Activated CD8-positive, alpha-beta memory T cell treated with anti-CD3 and anti-CD28 coated beads, Interleukin-2, amount 10 ng/mL, durations not matched to agents 7 days and 5 days (primary cell): ENCODE measurements at regions not wholly inside any gene's neighbourhood (a gene's known extent, or its start where the extent isn't known, plus 50 kb on each side); places are given as distances from the start of the nearest gene placed in this dataset.
"Not testable (repeated sequence)": the region's sequence is repeated elsewhere in the genome, so short reads cannot be mapped to it uniquely, and the experiment has no call there.

Experiments
- ATAC-seq: fragments of 150-1000 bp; cut with Tn5 transposase; one replicate; pipeline ENCODE4 v1.10.0; 2021; ENCODE audit warnings: moderate library complexity
- CTCF ChIA-PET: fragments of 350-600 bp; sonication (Branson Sonifier 250); formaldehyde crosslinking; loops from one replicate; lab custom pipeline; 2021; ENCODE audit warnings: antibody characterized with exemption; lab: Charles Lee
- DNase-seq: peaks from one replicate; pipeline ENCODE4 v3.0.0-alpha.2; 2020
- H3K27ac Mint-ChIP-seq: one replicate; pipeline ENCODE4 v1.8.0; 2021; ENCODE audit warnings: mild to moderate bottlenecking, mixed read lengths
- H3K27me3 Mint-ChIP-seq: one replicate; pipeline ENCODE4 v1.8.0; 2021; ENCODE audit warnings: mixed read lengths
- H3K36me3 Mint-ChIP-seq: one replicate; pipeline ENCODE4 v1.8.0; 2021; ENCODE audit warnings: mild to moderate bottlenecking, mixed read lengths
- H3K4me1 Mint-ChIP-seq: one replicate; pipeline ENCODE4 v1.8.0; 2021; ENCODE audit warnings: mixed read lengths
- H3K4me3 Mint-ChIP-seq: one replicate; pipeline ENCODE4 v1.8.0; 2021; ENCODE audit warnings: mild to moderate bottlenecking, moderate library complexity, mixed read lengths
- H3K9me3 Mint-ChIP-seq: one replicate; pipeline ENCODE4 v1.8.0; 2022; ENCODE audit warnings: low read depth, mixed read lengths

DNA sequence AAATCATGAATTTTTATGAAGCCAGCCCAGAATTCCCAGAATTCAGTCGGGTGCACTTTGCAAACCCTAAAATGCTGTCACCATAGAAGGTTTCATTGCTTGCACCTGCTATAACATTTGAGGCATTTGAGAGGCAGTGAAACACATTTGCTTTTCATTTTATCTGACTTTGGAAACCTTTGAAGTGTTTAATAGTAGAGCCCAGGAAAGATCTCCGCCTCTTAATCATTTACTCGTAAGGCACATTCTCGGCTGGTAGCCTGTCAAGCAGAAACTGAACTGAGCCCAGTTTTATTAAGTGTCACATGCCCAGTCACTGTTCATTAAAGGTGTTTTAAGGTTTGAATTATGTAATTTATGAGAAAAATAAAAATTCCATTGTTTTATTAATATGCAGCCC lies 247.6 kb downstream of the EMX2 start:
- no peak overlapping the region for H3K27ac Mint-ChIP-seq
- no peaks in the 10 kb centered on the region for H3K36me3 Mint-ChIP-seq
- no peaks in the 10 kb centered on the region for H3K4me1 Mint-ChIP-seq
- peaks cover 6% of the 10 kb centered on the region for H3K27me3 Mint-ChIP-seq
- no peak overlapping the region for H3K4me3 Mint-ChIP-seq
- CTCF ChIA-PET, result no interaction called here
- H3K9me3 Mint-ChIP-seq, result no peaks in the 10 kb centered on the region
- DNase-seq (no peak), ATAC-seq (no peak)

GRCh38 chr10:117790621-117791020 lies 248.1 kb downstream of the EMX2 start:
- ATAC-seq (no peak), DNase-seq (no peak)
- Mint-ChIP-seq H3K27me3 (peaks cover 6% of the 10 kb centered on the region), H3K4me3 (no peak overlapping the region), H3K36me3 (no peaks in the 10 kb centered on the region), H3K4me1 (no peaks in the 10 kb centered on the region), H3K9me3 (no peaks in the 10 kb centered on the region), H3K27ac (no peak overlapping the region)
- CTCF ChIA-PET, result no interaction called here

- no peak overlapping the region for H3K27ac Mint-ChIP-seq
- no peaks in the 10 kb centered on the region for H3K36me3 Mint-ChIP-seq
- H3K9me3 Mint-ChIP-seq, result no peaks in the 10 kb centered on the region
- no peak for ATAC-seq
- peaks cover 6% of the 10 kb centered on the region for H3K27me3 Mint-ChIP-seq
- no peaks in the 10 kb centered on the region for H3K4me1 Mint-ChIP-seq
- CTCF ChIA-PET, result no interaction called here
- no peak overlapping the region for H3K4me3 Mint-ChIP-seq
- no peak for DNase-seq
These were observed 249.7 kb downstream of the EMX2 start for GRCh38 chr10:117792214-117792613.

DNA sequence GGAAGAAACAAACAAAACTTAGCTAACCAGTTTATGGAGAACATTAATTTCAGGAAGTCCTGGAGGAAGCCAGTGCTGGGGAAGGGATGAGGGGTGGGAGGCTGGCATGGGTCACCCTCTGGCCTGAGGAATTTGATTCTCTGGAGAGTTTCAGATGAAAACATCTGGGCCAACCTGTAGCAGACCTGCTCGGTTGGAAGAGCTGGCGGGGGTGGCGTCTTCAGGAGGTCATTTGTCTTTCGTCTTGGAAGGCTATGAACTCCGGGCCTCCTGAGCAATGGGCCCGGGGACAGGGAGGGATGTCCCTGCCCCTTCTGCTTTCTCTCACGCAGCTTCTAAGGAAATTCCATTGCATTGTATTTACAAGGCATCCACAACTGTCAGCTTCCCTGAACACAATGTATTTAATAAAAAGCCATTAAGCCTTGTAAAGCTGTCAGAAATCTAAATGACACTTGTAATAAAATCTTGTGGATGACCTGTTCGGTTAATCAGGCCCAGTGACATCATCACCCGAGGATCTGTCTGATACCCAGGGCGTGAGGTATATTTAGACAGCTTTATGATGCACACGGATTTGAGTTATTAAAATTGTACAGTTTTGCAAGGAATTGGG lies 250.5 kb downstream of the RAB11FIP2 start:
- DNase-seq, result no peak
- ATAC-seq, result no peak
- no peaks in the 10 kb centered on the region for H3K9me3 Mint-ChIP-seq
- CTCF ChIA-PET, result no interaction called here
- no peak overlapping the region for H3K4me3 Mint-ChIP-seq
- H3K27me3 Mint-ChIP-seq, result peaks cover 3% of the 10 kb centered on the region
- H3K36me3 Mint-ChIP-seq, result no peaks in the 10 kb centered on the region
- H3K27ac Mint-ChIP-seq, result no peak overlapping the region
- H3K4me1 Mint-ChIP-seq, result no peaks in the 10 kb centered on the region

GRCh38 chr10:117797296-117797695 lies 249.4 kb downstream of the RAB11FIP2 start:
- CTCF ChIA-PET, result no interaction called here
- no peak for DNase-seq
- Mint-ChIP-seq H3K36me3 (no peaks in the 10 kb centered on the region), H3K27me3 (peaks cover 3% of the 10 kb centered on the region), H3K9me3 (no peaks in the 10 kb centered on the region), H3K27ac (no peak overlapping the region), H3K4me3 (no peak overlapping the region), H3K4me1 (no peaks in the 10 kb centered on the region)
- ATAC-seq, result no peak

GRCh38 chr10:117801691-117802090 lies 245.1 kb downstream of the RAB11FIP2 start:
- Mint-ChIP-seq H3K4me1 (no peaks in the 10 kb centered on the region), H3K36me3 (no peaks in the 10 kb centered on the region), H3K27ac (no peak overlapping the region), H3K4me3 (no peak overlapping the region), H3K27me3 (no peaks in the 10 kb centered on the region), H3K9me3 (no peaks in the 10 kb centered on the region)
- ATAC-seq, result no peak
- CTCF ChIA-PET, result no interaction called here
- DNase-seq, result no peak

DNA sequence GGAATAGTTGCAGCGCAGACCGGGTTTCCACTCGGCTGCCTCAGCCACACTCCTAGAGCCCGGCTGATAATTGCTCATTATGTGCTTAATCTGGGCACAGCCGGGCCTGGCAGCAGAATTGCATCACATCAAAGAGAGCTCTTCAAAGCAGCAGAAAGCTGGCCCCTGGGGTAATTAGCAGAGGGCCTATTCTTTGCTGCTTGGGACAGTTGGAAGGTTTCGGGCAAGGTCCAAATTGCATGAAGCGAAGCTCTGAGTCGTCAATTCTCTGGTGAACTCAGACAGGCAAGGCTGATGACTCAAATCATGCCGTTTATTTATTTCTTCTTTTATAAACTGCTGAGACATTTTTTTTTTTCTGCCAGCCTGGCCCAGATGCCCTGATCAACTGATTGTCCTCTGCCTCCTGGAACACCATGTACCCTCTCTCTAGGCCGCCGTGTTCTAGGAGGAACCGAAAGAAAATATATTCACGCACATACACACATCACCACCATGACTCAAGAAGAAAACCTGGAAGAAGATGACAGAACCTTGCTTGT lies 242.2 kb downstream of the RAB11FIP2 start:
- H3K4me1 Mint-ChIP-seq, result no peaks in the 10 kb centered on the region

DNA sequence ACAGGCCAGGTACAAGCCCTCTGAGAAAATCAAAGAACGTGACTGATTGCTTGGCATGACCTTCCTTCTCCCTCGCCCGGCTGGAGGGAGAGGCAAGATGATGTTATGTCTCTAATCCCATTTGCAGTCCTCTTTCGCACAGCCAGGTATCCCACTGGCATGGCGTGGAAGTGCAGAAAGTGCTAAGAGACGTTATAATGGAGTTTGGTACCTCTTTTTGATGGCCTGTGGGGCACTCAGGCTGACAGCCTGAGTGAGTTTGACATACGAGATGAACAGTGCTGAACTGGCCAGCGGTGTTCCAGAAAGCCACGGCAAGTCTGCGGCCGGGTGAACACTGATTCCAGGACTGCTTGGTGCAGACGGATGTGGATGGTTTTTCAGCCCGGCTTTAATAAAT lies 241.6 kb downstream of the RAB11FIP2 start:
- H3K9me3 Mint-ChIP-seq, result peaks cover 3% of the 10 kb centered on the region
- DNase-seq (no peak), ATAC-seq (no peak)
- H3K36me3 Mint-ChIP-seq, result no peaks in the 10 kb centered on the region
- H3K27me3 Mint-ChIP-seq, result no peaks in the 10 kb centered on the region
- CTCF ChIA-PET, result no interaction called here
- H3K4me3 Mint-ChIP-seq, result no peak overlapping the region
- H3K27ac Mint-ChIP-seq, result no peak overlapping the region
- no peaks in the 10 kb centered on the region for H3K4me1 Mint-ChIP-seq

More for the DNA sequence above, 242.2 kb downstream of the RAB11FIP2 start:
- DNase-seq (no peak), ATAC-seq (no peak)
- H3K9me3 Mint-ChIP-seq, result peaks cover 3% of the 10 kb centered on the region
- H3K4me3 Mint-ChIP-seq, result no peak overlapping the region
- no peak overlapping the region for H3K27ac Mint-ChIP-seq
- CTCF ChIA-PET, result no interaction called here
- no peaks in the 10 kb centered on the region for H3K36me3 Mint-ChIP-seq
- no peaks in the 10 kb centered on the region for H3K27me3 Mint-ChIP-seq

DNA sequence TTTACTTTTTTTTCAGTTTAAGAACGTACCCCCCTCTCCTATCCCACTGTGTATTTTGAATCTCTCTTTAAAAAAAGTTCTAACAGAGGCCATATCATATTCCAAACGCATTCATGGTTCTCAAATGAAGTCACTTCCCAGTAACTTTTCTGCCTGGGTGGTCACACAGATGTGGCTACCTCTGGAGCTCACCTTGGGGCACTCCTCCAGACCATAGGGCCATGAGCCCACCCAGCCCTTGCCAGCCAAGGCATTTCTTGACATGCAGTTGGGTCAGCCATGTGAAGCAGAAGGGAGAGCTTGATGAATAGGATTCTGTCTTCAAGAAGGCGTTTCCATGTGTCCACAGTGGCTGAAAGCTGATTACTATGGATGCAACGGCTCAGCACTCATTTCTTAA lies 239.3 kb downstream of the RAB11FIP2 start:
- DNase-seq, result no peak
- CTCF ChIA-PET, result no interaction called here
- no peaks in the 10 kb centered on the region for H3K27me3 Mint-ChIP-seq
- no peak overlapping the region for H3K4me3 Mint-ChIP-seq
- no peak overlapping the region for H3K27ac Mint-ChIP-seq
- no peak for ATAC-seq
- H3K9me3 Mint-ChIP-seq, result peaks cover 3% of the 10 kb centered on the region
- H3K36me3 Mint-ChIP-seq, result no peaks in the 10 kb centered on the region
- no peaks in the 10 kb centered on the region for H3K4me1 Mint-ChIP-seq

GRCh38 chr10:117815816-117816215 lies 230.9 kb downstream of the RAB11FIP2 start:
- H3K36me3 Mint-ChIP-seq, CTCF ChIA-PET, H3K27me3 Mint-ChIP-seq, H3K9me3 Mint-ChIP-seq, H3K27ac Mint-ChIP-seq, H3K4me3 Mint-ChIP-seq, DNase-seq, ATAC-seq, H3K4me1 Mint-ChIP-seq: not testable (repeated sequence)

- DNase-seq, result no peak
- Mint-ChIP-seq H3K27ac (no peak overlapping the region), H3K4me1 (no peaks in the 10 kb centered on the region), H3K27me3 (no peaks in the 10 kb centered on the region), H3K9me3 (no peaks in the 10 kb centered on the region), H3K4me3 (no peak overlapping the region), H3K36me3 (no peaks in the 10 kb centered on the region)
- CTCF ChIA-PET, result no interaction called here
- ATAC-seq, result no peak
These were observed 229.6 kb downstream of the RAB11FIP2 start for GRCh38 chr10:117817116-117817515.

- CTCF ChIA-PET, result no interaction called here
- Mint-ChIP-seq H3K4me1 (no peaks in the 10 kb centered on the region), H3K27ac (no peak overlapping the region), H3K27me3 (no peaks in the 10 kb centered on the region), H3K36me3 (no peaks in the 10 kb centered on the region), H3K4me3 (no peak overlapping the region), H3K9me3 (no peaks in the 10 kb centered on the region)
- no peak for DNase-seq
- ATAC-seq, result no peak
These were observed 228.0 kb downstream of the RAB11FIP2 start for GRCh38 chr10:117818721-117819120.

- Mint-ChIP-seq H3K9me3 (no peaks in the 10 kb centered on the region), H3K27ac (no peak overlapping the region), H3K4me1 (no peaks in the 10 kb centered on the region), H3K4me3 (no peak overlapping the region), H3K36me3 (no peaks in the 10 kb centered on the region), H3K27me3 (no peaks in the 10 kb centered on the region)
- CTCF ChIA-PET, result no interaction called here
- no peak for DNase-seq
- ATAC-seq, result no peak
These were observed 227.4 kb downstream of the RAB11FIP2 start for GRCh38 chr10:117819304-117819703.

DNA sequence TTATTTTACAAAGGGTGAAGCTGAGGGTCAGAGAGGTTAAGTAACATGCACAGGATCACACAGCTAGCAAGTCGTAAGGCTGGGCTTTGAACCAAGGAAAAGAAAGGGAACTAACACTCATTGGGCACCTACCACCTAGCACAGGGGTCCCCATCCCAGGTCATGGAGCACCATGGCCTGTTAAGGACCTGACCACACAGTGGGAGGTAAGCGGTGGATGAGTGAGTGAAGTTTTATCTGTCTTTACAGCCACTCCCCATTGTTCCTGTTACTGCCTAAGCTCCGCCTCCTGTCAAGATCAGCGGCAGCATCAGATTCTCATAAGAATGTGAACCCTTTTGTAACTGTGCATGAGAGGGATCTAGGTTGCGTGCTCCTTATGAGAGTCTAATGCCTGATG lies 222.8 kb downstream of the RAB11FIP2 start:
- H3K4me1 Mint-ChIP-seq, result peaks cover under 1% of the 10 kb centered on the region
- no peak overlapping the region for H3K4me3 Mint-ChIP-seq
- no peaks in the 10 kb centered on the region for H3K9me3 Mint-ChIP-seq
- ATAC-seq, result no peak
- H3K27ac Mint-ChIP-seq, result no peak overlapping the region
- CTCF ChIA-PET, result interaction anchor here (1.0 kb wide), 1 partner anchor 327 kb away, joined by 3 read pairs; no protein-coding TSS in a partner anchor
- H3K36me3 Mint-ChIP-seq, result no peaks in the 10 kb centered on the region
- no peaks in the 10 kb centered on the region for H3K27me3 Mint-ChIP-seq
- DNase-seq, result no peak
